DMS153 (cell line): ENCODE measurements at regions not wholly inside any gene's neighbourhood (a gene's known extent, or its start where the extent isn't known, plus 50 kb on each side); places are given as distances from the start of the nearest gene placed in this dataset.
"Not testable (repeated sequence)": the region's sequence is repeated elsewhere in the genome, so short reads cannot be mapped to it uniquely, and the experiment has no call there.

Source experiments
- DNase-seq: peaks from one replicate; lab custom pipeline; 2025; lab: John Stamatoyannopoulos, UW

DNA sequence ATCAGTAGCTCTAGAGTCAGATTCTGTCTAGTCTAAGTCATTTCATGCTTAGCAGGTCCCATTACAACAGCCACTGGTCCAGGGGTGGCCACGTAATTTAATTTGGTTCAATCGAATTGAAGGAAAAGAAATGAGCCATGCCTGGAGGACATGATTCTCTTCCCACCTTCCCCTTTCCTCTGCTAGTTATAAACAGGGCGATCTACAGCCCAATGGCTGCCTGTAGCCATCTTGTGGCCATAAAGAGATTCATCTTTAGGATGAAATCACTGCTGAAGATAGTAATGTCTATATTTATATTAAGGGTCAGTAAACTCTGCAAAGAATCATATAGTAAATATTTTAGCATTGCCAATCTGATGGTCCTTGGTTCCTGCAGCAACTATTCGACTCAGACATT, 107.4 kb downstream of the SPDYE17 start:
- not testable (repeated sequence) for DNase-seq

- DNase-seq: not testable (repeated sequence)
Observed at GRCh38 chr7:76918619-76919018, 113.5 kb downstream of the SPDYE17 start.

DNA sequence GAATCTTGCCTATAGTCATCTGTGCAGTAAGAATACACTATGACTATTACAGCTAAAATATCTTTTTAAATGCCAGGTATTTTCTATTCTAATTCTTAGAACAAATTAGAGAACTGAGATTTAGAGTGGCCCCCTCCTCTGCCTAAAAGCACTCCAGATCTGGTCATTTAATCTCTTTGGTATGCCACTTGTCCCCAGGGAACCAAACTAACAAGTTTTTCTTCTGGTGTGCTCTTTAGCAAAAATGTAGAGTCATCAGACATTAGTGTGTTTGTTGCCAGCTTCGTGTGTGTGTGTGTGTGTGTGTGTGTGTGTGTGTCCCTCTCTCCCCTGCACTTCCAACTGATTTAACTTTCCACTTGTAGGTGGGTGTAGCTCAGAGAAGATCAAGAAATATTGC, 117.8 kb downstream of the SPDYE17 start:
- not testable (repeated sequence) for DNase-seq

- DNase-seq: not testable (repeated sequence)
Observed at GRCh38 chr7:76912011-76912814, 119.9 kb downstream of the SPDYE17 start.

- not testable (repeated sequence) for DNase-seq
Observed at GRCh38 chr7:76904688-76905087, 127.5 kb downstream of the SPDYE17 start.

DNA sequence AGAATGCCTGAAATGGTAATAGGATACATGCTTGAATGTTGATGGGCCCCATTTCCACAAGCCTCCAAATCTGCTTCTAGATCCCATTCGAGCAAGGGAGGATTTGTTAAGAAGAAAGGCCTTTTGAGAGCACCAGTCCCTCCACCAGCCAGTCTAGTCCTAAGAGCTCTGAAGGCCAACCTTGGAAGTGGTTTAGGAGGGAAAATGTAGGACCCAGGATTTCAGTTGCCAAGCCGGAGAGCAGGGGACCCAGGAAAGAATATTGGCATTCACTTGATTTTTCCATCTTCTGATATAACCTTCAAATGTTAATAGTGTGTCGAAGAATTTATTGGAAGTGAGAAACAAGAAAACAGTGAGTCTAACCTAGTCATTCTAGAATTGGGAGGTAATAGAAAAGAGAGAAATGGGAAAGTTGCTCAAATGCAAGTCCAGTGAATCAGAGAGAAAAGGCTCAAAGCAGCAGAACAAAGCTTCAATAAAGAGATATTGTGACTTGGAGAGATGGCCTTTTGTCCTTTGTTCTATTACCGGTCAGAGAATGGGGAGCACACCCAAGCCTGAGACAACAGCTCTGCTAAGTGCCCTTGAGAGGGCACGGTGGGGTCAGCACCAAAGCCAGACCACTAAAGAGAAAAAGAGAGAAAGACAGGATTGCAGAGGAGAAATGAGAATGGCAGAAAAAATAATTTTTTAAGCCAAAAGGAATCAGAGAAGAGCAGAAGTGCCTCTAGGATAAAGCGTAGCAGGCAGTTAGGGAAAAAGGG, 130.0 kb downstream of the SPDYE17 start:
- DNase-seq: not testable (repeated sequence)

GRCh38 chr7:76898807-76899206, 133.4 kb downstream of the SPDYE17 start:
- DNase-seq: not testable (repeated sequence)

DNA sequence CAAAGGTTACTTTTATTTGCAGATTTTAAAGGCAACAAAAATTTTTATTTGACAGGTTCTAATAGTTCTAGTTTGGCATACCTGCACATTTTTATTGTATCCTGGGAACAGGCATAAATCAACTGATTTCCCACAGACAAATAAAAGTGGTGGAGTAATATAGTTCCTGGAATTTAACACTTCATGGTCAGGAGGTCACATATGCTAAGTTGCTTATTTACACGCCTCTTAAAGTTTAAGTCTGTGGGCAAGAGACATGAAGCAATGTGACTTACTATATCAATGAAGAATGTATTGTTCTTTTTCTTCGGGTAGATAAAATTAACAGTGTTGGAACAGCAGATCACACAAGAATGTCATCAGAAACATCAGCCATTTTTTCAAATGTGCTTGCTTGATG, 135.2 kb downstream of the SPDYE17 start:
- DNase-seq: not testable (repeated sequence)

- not testable (repeated sequence) for DNase-seq
Observed at GRCh38 chr7:76895696-76896095, 136.5 kb downstream of the SPDYE17 start.

DNA sequence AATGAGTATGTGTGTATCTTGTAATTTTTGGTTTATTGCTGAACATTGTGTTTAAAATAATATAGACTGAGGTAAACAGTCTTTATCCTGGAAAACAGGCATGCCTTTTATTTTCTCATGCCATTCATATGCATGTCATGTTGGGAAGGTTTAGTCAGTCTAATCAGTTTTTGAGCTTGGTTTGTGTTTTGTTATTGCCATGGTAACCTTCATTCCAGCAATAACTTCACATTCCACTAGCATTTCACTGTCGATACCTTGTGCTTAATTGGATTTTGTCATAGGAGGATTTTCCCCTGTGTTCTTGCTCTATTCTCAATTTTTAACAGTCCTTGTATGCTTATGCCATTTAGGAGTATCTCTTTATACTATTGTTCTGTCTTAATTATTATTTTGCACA, 140.4 kb downstream of the SPDYE17 start:
- not testable (repeated sequence) for DNase-seq

- DNase-seq: not testable (repeated sequence)
Observed at GRCh38 chr7:76879733-76880288, 152.3 kb downstream of the SPDYE17 start.

DNA sequence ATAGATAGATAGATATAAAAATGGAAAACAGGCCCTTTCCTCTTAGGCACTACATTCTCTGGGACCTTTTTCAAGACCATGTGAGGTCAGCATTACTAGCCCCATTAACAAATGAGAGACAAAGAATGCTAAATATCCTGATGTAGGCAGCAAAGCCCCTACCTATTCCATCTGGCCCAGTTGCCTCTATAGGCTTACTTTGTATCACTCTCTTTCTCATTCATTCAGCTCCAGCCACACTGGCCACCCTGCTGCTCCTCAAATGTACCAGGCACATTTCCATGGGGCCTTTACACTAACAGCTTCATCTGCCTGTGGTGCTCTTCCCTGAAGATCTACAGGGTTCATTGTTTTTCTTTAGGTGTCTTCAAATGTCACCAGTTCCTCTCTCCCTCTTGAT, 156.4 kb downstream of the SPDYE17 start:
- DNase-seq: not testable (repeated sequence)

DNA sequence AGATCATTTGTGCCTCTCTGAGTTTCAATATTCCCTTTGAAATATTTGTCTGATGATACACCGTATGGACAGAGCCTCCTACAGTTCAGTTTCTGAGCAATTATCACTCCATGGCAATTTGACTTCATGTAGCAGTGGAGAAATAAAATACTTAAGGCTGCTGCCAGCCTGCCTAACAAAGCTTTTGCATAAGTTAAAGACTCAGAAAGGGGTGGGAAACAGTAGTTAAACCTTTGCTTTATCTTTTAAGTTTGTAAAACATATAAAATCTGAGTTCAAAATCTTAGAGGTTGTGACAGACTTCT, 161.7 kb downstream of the SPDYE17 start:
- not testable (repeated sequence) for DNase-seq

- DNase-seq: not testable (repeated sequence)
Observed at GRCh38 chr7:76867364-76867889, 164.7 kb downstream of the SPDYE17 start.

GRCh38 chr7:76863150-76863773, 168.9 kb downstream of the SPDYE17 start:
- not testable (repeated sequence) for DNase-seq

DNA sequence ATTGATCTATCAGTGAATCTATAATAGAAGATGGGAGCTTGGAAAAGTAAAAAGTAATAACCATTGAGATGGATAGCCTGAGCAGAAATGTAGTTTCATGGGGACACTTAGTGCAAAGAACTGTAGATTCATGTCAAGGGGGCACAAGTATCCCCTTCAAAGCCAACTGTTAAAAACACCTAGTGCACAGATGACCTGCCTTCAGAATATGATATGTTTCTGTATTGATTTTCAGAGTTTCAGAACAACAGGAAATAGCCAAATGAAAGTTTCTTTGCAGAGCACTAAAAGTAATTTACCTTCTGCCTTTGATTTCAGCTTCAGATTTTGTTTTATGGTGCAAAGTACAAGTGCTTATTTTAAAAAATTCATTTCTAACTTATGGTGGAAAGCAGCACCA, 169.9 kb downstream of the SPDYE17 start:
- not testable (repeated sequence) for DNase-seq

DNA sequence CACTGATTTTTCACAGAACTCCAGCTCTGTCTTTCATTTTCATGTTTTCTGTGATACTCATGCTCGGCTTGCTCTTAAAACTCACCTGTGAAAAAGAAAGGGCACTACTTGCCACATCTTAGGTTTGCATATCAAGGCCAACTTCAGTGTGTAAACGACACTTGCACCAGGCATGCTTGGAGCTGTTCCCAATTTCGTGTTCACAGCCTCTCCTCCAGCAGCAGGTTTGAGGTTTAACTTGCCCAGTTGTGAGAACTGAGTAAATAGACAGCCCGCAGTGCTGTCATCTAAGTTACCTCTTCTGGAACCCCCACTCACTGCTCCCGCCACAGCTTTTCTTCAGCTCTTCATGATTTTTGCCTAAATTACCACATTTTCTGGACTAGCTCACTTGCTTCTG, 172.2 kb downstream of the SPDYE17 start:
- DNase-seq: not testable (repeated sequence)

GRCh38 chr7:76854631-76855030, 177.5 kb downstream of the SPDYE17 start:
- not testable (repeated sequence) for DNase-seq

GRCh38 chr7:76852787-76853584, 179.2 kb downstream of the SPDYE17 start:
- DNase-seq: not testable (repeated sequence)

- DNase-seq: not testable (repeated sequence)
Observed at GRCh38 chr7:76852362-76852761, 179.8 kb downstream of the SPDYE17 start.

GRCh38 chr7:76851617-76852016, 180.5 kb downstream of the SPDYE17 start:
- DNase-seq: not testable (repeated sequence)
